ENCODE measurements at regions not wholly inside any gene's neighbourhood (a gene's known extent, or its start where the extent isn't known, plus 50 kb on each side); places are given as distances from the start of the nearest gene placed in this dataset.

DNA sequence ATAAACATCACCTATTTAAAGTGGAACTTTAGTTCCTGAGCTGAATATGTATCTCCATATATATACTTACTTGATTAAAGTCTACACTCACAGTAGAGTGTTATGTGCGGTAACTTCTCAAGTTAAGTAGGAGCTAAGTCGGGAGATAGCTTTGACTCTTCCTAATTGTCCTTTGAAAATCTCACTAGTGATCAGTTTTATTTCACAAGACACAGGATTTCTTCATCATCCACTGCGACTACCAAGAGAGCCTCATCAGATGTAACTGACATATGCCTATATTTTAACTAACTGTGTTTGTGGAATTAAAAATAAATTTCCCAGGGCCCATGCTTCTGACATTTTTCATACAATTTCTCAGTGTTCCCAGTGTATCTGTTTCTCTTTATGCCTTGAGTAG, 1664.0 kb downstream of the EFNB2 start:
- no CpG with 5 or more reads among the region's 3 CpGs for WGBS (ENCODE audit: insufficient coverage)
- H3K4me1 ChIP-seq (ENCODE audit: control insufficient read depth, insufficient read depth, low read length) = no peaks in the 10 kb centered on the region
- no peak for DNase-seq (ENCODE audit: low read depth in 4 of 6, low spot score in 6 of 6)

DNA sequence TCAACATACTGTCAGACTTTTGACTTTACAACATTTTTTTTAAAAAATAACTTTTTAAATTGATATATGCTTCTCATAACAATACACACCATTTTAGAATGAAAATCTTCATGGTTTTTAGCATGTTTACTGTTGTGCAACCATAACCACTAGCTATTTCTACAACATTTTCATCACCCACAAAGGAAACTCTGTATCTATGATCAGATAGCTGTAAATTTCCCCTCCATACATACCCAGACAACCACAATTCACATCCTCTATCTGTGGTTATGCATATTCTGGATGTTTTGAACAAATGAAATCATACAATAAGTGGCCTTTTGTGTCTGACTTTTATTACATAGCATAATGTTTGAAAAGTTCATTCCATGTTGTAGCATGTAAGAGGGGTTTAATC, 1666.0 kb downstream of the EFNB2 start:
- Histone ChIP-seq H3K4me3 (ENCODE audit: low read depth, low read length) (no peak overlapping the region), H3K27ac (ENCODE audit: low read depth, low read length) (no peak overlapping the region), H3K27me3 (ENCODE audit: control insufficient read depth, insufficient read depth, low read length) (no peaks in the 10 kb centered on the region), H3K36me3 (ENCODE audit: control insufficient read depth, insufficient read depth, low read length) (no peaks in the 10 kb centered on the region), H3K9me3 (ENCODE audit: control insufficient read depth, insufficient read depth, low read length) (peaks cover 1% of the 10 kb centered on the region), H3K4me1 (ENCODE audit: control insufficient read depth, insufficient read depth, low read length) (no peaks in the 10 kb centered on the region)
- no peak for DNase-seq (ENCODE audit: low read depth in 4 of 6, low spot score in 6 of 6)

More for the DNA sequence above, 1664.0 kb downstream of the EFNB2 start:
- peaks cover 1% of the 10 kb centered on the region for H3K9me3 ChIP-seq (ENCODE audit: control insufficient read depth, insufficient read depth, low read length)
- H3K27me3 ChIP-seq (ENCODE audit: control insufficient read depth, insufficient read depth, low read length) = no peaks in the 10 kb centered on the region
- no peak overlapping the region for H3K27ac ChIP-seq (ENCODE audit: low read depth, low read length)
- H3K36me3 ChIP-seq (ENCODE audit: control insufficient read depth, insufficient read depth, low read length) = no peaks in the 10 kb centered on the region
- H3K4me3 ChIP-seq (ENCODE audit: low read depth, low read length) = no peak overlapping the region

DNA sequence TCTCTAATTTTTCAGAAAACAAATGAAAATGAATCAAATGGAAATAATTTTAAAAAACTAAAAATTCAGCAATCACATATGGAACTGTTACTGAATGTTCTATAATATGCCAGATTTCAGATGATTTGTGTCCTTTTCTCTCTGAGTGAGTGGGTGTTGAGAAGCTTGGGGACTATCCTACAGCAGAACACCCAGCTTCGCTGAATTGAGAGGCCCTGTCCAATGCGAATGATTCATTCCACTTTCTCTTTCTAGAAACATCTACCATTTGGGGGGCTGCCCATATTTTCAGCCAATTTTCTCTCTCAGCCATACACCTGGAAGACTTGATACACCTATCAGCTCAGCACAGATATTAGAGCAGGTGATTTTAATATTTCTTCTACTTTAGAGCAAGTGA, 1666.7 kb downstream of the EFNB2 start:
- no peaks in the 10 kb centered on the region for H3K36me3 ChIP-seq (ENCODE audit: control insufficient read depth, insufficient read depth, low read length)
- WGBS (ENCODE audit: insufficient coverage) = 93% methylated on average over 2 of the region's 2 CpGs
- no peak for DNase-seq (ENCODE audit: low read depth in 4 of 6, low spot score in 6 of 6)
- no peaks in the 10 kb centered on the region for H3K4me1 ChIP-seq (ENCODE audit: control insufficient read depth, insufficient read depth, low read length)
- no peak overlapping the region for H3K27ac ChIP-seq (ENCODE audit: low read depth, low read length)
- no peak overlapping the region for H3K4me3 ChIP-seq (ENCODE audit: low read depth, low read length)
- peaks cover 1% of the 10 kb centered on the region for H3K9me3 ChIP-seq (ENCODE audit: control insufficient read depth, insufficient read depth, low read length)
- no peaks in the 10 kb centered on the region for H3K27me3 ChIP-seq (ENCODE audit: control insufficient read depth, insufficient read depth, low read length)

- Histone ChIP-seq H3K27me3 (ENCODE audit: control insufficient read depth, insufficient read depth, low read length) (no peaks in the 10 kb centered on the region), H3K9me3 (ENCODE audit: control insufficient read depth, insufficient read depth, low read length) (peaks cover 3% of the 10 kb centered on the region), H3K4me1 (ENCODE audit: control insufficient read depth, insufficient read depth, low read length) (no peaks in the 10 kb centered on the region), H3K4me3 (ENCODE audit: low read depth, low read length) (no peak overlapping the region), H3K27ac (ENCODE audit: low read depth, low read length) (no peak overlapping the region), H3K36me3 (ENCODE audit: control insufficient read depth, insufficient read depth, low read length) (no peaks in the 10 kb centered on the region)
- WGBS (ENCODE audit: insufficient coverage) = no CpG with 5 or more reads among the region's 1 CpG
- no peak for DNase-seq (ENCODE audit: low read depth in 4 of 6, low spot score in 6 of 6)
Observed at GRCh38 chr13:104855581-104855980, 1679.9 kb downstream of the EFNB2 start.

DNA sequence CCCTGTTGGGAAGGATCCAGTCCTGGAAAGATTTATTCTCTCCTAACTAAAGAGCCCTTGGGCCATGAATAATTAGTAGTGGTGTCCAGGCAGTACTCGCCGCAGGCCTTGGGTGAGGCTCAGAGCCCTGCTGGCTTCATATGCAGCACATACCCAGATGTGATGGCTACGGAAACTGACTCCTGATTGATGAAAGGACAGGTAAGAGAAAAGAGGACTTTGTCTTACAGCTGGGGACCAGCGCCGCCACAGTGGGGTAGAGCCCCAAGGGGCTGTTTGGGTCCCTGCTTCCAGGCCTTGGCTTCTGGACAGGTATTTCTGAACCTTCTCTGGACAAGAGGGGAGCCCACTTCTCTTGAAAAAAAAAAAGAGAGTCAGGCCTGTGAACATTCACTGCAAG, 1680.8 kb downstream of the EFNB2 start:
- H3K27me3 ChIP-seq (ENCODE audit: control insufficient read depth, insufficient read depth, low read length) = no peaks in the 10 kb centered on the region
- no peak overlapping the region for H3K27ac ChIP-seq (ENCODE audit: low read depth, low read length)
- WGBS (ENCODE audit: insufficient coverage) = 88% methylated on average over 5 of the region's 5 CpGs
- H3K4me1 ChIP-seq (ENCODE audit: control insufficient read depth, insufficient read depth, low read length) = no peaks in the 10 kb centered on the region
- H3K36me3 ChIP-seq (ENCODE audit: control insufficient read depth, insufficient read depth, low read length) = no peaks in the 10 kb centered on the region
- no peak for DNase-seq (ENCODE audit: low read depth in 4 of 6, low spot score in 6 of 6)
- H3K4me3 ChIP-seq (ENCODE audit: low read depth, low read length) = no peak overlapping the region
- H3K9me3 ChIP-seq (ENCODE audit: control insufficient read depth, insufficient read depth, low read length) = no peaks in the 10 kb centered on the region

DNA sequence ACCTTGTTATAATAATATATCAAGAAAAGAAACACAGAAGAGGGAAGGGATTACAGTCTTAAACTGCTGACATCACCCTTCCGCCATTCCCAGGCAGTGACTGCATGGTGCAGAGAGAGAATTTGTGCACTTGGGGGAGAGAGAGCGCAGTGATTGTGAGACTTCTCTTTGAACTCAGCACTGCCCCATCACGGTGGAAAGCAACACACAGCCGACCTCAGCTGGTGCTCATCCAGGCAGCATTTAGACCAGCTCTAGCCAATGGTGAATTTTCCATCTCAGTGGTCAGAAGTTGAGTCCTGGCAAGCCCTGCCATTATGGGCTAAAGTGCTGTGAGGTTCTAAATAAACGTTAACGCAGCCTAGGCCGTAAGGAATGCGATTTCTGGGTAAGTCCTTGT, 1681.5 kb downstream of the EFNB2 start:
- DNase-seq (ENCODE audit: low read depth in 4 of 6, low spot score in 6 of 6) = no peak
- Histone ChIP-seq H3K9me3 (ENCODE audit: control insufficient read depth, insufficient read depth, low read length) (no peaks in the 10 kb centered on the region), H3K4me1 (ENCODE audit: control insufficient read depth, insufficient read depth, low read length) (no peaks in the 10 kb centered on the region), H3K4me3 (ENCODE audit: low read depth, low read length) (no peak overlapping the region), H3K27ac (ENCODE audit: low read depth, low read length) (no peak overlapping the region), H3K36me3 (ENCODE audit: control insufficient read depth, insufficient read depth, low read length) (no peaks in the 10 kb centered on the region), H3K27me3 (ENCODE audit: control insufficient read depth, insufficient read depth, low read length) (no peaks in the 10 kb centered on the region)
- WGBS (ENCODE audit: insufficient coverage) = 83% methylated on average over 7 of the region's 8 CpGs

DNA sequence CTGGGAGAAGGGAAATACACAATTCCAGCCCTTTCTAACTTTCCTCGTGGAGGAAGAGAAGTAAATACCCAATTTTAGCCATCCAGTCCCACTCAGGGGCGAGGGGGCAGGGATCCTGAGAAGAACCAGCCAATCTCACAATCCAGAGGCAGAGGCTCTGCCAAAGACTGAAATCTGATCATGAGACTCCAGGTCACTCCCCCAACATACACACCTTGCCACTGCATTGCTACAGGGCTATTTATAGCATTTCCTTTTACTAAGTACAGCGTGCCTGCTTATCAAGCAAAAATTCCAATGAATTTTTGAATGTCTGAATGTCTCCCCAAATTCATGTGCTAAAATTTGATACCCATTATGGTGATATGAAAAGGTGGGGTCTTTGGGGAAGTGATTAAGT, 1687.5 kb downstream of the EFNB2 start:
- no peak for DNase-seq (ENCODE audit: low read depth in 4 of 6, low spot score in 6 of 6)
- Histone ChIP-seq H3K9me3 (ENCODE audit: control insufficient read depth, insufficient read depth, low read length) (no peaks in the 10 kb centered on the region), H3K4me1 (ENCODE audit: control insufficient read depth, insufficient read depth, low read length) (no peaks in the 10 kb centered on the region), H3K36me3 (ENCODE audit: control insufficient read depth, insufficient read depth, low read length) (no peaks in the 10 kb centered on the region), H3K4me3 (ENCODE audit: low read depth, low read length) (no peak overlapping the region), H3K27me3 (ENCODE audit: control insufficient read depth, insufficient read depth, low read length) (no peaks in the 10 kb centered on the region), H3K27ac (ENCODE audit: low read depth, low read length) (no peak overlapping the region)
- WGBS (ENCODE audit: insufficient coverage) = 83% methylated on average over 1 of the region's 3 CpGs

DNA sequence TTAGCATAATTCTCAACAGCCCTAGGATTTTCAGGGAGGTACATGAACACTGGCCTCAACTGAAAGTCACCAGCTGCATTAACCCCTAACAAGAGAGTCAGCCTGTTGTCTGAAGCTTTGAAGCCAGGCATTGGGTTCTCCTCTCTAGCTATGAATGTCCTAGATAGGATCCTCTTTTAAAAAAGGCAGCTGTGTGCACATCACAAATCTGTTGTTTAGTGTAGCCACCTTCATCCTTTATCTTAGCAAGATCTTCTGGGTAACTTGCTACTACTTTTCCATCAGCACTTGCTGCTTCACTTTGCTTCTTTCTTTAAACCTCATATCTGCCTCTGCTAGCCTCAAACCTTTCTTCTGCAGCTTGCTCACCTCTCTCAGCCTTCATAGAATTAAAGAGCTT, 1692.1 kb downstream of the EFNB2 start:
- Histone ChIP-seq H3K36me3 (ENCODE audit: control insufficient read depth, insufficient read depth, low read length) (no peaks in the 10 kb centered on the region), H3K9me3 (ENCODE audit: control insufficient read depth, insufficient read depth, low read length) (no peaks in the 10 kb centered on the region), H3K4me1 (ENCODE audit: control insufficient read depth, insufficient read depth, low read length) (no peaks in the 10 kb centered on the region), H3K4me3 (ENCODE audit: low read depth, low read length) (no peak overlapping the region), H3K27me3 (ENCODE audit: control insufficient read depth, insufficient read depth, low read length) (no peaks in the 10 kb centered on the region), H3K27ac (ENCODE audit: low read depth, low read length) (no peak overlapping the region)
- no peak for DNase-seq (ENCODE audit: low read depth in 4 of 6, low spot score in 6 of 6)

GRCh38 chr13:104841110-104841509, 1694.4 kb downstream of the EFNB2 start:
- no peaks in the 10 kb centered on the region for H3K9me3 ChIP-seq (ENCODE audit: control insufficient read depth, insufficient read depth, low read length)
- H3K4me3 ChIP-seq (ENCODE audit: low read depth, low read length) = no peak overlapping the region
- 88% methylated on average over 4 of the region's 6 CpGs for WGBS (ENCODE audit: insufficient coverage)

DNA sequence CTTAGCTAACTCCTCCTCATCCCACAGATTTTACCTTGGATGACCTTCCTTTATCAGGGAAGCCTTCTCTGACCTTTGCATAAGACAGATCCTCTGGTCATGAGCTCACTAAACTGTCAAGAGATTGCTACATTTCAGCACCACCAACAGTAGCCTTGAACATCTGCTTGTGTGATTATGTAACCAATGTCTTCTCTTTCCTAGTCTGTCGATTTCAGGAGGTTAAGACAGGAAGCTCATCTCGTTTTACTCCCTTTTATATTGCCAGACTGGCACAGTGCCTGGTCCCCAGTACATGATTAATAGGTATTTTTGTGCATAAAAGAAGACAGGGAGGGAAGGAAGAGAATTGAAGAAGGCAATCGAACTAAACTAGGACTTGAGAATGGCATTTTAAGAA, 1697.7 kb downstream of the EFNB2 start:
- WGBS (ENCODE audit: insufficient coverage) = 63% methylated on average over 1 of the region's 3 CpGs
- no peak overlapping the region for H3K27ac ChIP-seq (ENCODE audit: low read depth, low read length)
- DNase-seq (ENCODE audit: low read depth in 4 of 6, low spot score in 6 of 6) = no peak

More at GRCh38 chr13:104841110-104841509, 1694.4 kb downstream of the EFNB2 start:
- DNase-seq (ENCODE audit: low read depth in 4 of 6, low spot score in 6 of 6) = no peak
- no peaks in the 10 kb centered on the region for H3K36me3 ChIP-seq (ENCODE audit: control insufficient read depth, insufficient read depth, low read length)
- no peaks in the 10 kb centered on the region for H3K27me3 ChIP-seq (ENCODE audit: control insufficient read depth, insufficient read depth, low read length)
- no peaks in the 10 kb centered on the region for H3K4me1 ChIP-seq (ENCODE audit: control insufficient read depth, insufficient read depth, low read length)
- H3K27ac ChIP-seq (ENCODE audit: low read depth, low read length) = no peak overlapping the region

More for the DNA sequence above, 1697.7 kb downstream of the EFNB2 start:
- Histone ChIP-seq H3K9me3 (ENCODE audit: control insufficient read depth, insufficient read depth, low read length) (no peaks in the 10 kb centered on the region), H3K4me1 (ENCODE audit: control insufficient read depth, insufficient read depth, low read length) (no peaks in the 10 kb centered on the region), H3K27me3 (ENCODE audit: control insufficient read depth, insufficient read depth, low read length) (no peaks in the 10 kb centered on the region), H3K36me3 (ENCODE audit: control insufficient read depth, insufficient read depth, low read length) (no peaks in the 10 kb centered on the region), H3K4me3 (ENCODE audit: low read depth, low read length) (no peak overlapping the region)
